Activated naive CD8-positive, alpha-beta T cell (primary cell): ENCODE measurements at regions not wholly inside any gene's neighbourhood (a gene's known extent, or its start where the extent isn't known, plus 50 kb on each side); places are given as distances from the start of the nearest gene placed in this dataset.
"Not testable (repeated sequence)": the region's sequence is repeated elsewhere in the genome, so short reads cannot be mapped to it uniquely, and the experiment has no call there.

ENCODE experiments used
- H3K27ac Mint-ChIP-seq: one replicate; pipeline ENCODE4 v1.8.0; 2021; ENCODE audit warnings: mixed read lengths
- H3K27me3 Mint-ChIP-seq: one replicate; pipeline ENCODE4 v1.8.0; 2021; ENCODE audit warnings: mixed read lengths
- H3K36me3 Mint-ChIP-seq: one replicate; pipeline ENCODE4 v1.8.0; 2021; ENCODE audit warnings: mixed read lengths
- H3K4me1 Mint-ChIP-seq: one replicate; pipeline ENCODE4 v1.8.0; 2021; ENCODE audit warnings: low read depth, mixed read lengths
- H3K4me3 Mint-ChIP-seq: one replicate; pipeline ENCODE4 v1.8.0; 2021; ENCODE audit warnings: mild to moderate bottlenecking, mixed read lengths
- H3K9me3 Mint-ChIP-seq: one replicate; pipeline ENCODE4 v1.8.0; 2021; ENCODE audit warnings: low read depth, mixed read lengths

DNA sequence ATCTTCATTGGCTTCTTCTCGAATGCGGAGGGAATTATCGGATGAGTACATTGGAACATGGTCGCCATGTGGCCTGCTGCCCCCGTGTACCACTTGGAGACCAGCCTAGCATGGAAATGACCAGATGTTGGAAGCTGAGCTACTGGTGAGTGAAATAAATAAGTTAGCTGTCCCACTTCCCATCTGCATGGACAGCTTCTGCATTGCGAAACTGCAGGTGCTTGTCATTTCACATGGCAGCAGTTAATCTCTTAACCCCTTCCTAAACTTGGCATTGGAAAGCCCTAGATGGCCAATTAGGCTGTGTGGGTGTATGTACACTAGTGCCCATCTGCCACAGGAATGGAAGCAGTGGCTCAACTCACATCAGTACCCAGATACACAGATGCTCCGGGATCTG lies 246.6 kb upstream of the IL12B start:
- no peaks in the 10 kb centered on the region for H3K4me1 Mint-ChIP-seq
- H3K36me3 Mint-ChIP-seq, result no peaks in the 10 kb centered on the region
- H3K27me3 Mint-ChIP-seq, result peaks cover 14% of the 10 kb centered on the region
- no peak overlapping the region for H3K27ac Mint-ChIP-seq
- H3K4me3 Mint-ChIP-seq, result no peak overlapping the region
- no peaks in the 10 kb centered on the region for H3K9me3 Mint-ChIP-seq

- H3K27ac Mint-ChIP-seq, result no peak overlapping the region
- H3K4me1 Mint-ChIP-seq, result no peaks in the 10 kb centered on the region
- peaks cover 5% of the 10 kb centered on the region for H3K27me3 Mint-ChIP-seq
- H3K36me3 Mint-ChIP-seq, result no peaks in the 10 kb centered on the region
- H3K4me3 Mint-ChIP-seq, result no peak overlapping the region
- H3K9me3 Mint-ChIP-seq, result no peaks in the 10 kb centered on the region
These were observed 251.4 kb upstream of the IL12B start for GRCh38 chr5:159581502-159582249.

DNA sequence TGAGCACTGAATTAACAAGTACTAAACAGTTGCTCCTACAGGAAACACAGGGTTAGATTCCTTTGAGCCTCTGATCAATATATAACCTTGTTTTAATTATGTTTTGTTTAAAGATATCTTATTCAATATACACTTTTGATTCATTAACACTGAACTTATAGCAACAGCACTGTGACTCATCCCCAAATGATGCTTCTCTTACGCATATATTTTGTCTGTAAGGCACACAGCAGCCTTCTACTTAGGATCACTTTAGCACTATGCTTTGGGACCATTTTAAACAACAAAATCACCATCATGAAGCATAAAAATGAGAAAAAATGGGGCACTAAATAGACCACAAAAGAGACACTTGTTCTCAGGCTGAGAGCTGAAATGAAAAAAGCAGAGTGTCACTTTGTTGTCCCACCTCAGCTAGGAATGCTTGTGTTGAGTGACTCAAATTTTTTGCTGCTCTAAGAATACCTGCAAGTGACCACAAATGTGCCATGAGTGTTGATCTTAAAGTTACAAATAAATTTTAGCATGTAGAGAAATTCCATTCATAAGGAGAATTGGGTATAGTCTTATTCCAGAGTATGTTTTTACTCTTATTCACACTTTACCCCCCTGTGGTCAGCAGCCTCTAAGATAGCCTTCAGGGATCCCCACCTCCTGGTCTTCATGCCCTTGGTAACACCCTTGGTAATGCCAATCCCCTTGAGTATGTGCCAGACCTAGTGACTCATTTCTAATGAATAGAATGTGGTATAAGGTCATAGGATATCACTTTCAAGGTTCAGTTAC lies 252.7 kb upstream of the IL12B start:
- Mint-ChIP-seq H3K36me3 (no peaks in the 10 kb centered on the region), H3K9me3 (no peaks in the 10 kb centered on the region), H3K27ac (no peak overlapping the region), H3K27me3 (peaks cover 4% of the 10 kb centered on the region), H3K4me1 (no peaks in the 10 kb centered on the region), H3K4me3 (no peak overlapping the region)

- Mint-ChIP-seq H3K36me3 (no peaks in the 10 kb centered on the region), H3K27ac (no peak overlapping the region), H3K27me3 (no peaks in the 10 kb centered on the region), H3K4me3 (no peak overlapping the region), H3K4me1 (no peaks in the 10 kb centered on the region), H3K9me3 (no peaks in the 10 kb centered on the region)
These were observed 256.6 kb upstream of the IL12B start for GRCh38 chr5:159586921-159587320.

- Mint-ChIP-seq H3K4me3 (no peak overlapping the region), H3K27me3 (no peaks in the 10 kb centered on the region), H3K36me3 (no peaks in the 10 kb centered on the region), H3K9me3 (no peaks in the 10 kb centered on the region), H3K27ac (no peak overlapping the region), H3K4me1 (no peaks in the 10 kb centered on the region)
These were observed 258.7 kb upstream of the IL12B start for GRCh38 chr5:159588941-159589340.

DNA sequence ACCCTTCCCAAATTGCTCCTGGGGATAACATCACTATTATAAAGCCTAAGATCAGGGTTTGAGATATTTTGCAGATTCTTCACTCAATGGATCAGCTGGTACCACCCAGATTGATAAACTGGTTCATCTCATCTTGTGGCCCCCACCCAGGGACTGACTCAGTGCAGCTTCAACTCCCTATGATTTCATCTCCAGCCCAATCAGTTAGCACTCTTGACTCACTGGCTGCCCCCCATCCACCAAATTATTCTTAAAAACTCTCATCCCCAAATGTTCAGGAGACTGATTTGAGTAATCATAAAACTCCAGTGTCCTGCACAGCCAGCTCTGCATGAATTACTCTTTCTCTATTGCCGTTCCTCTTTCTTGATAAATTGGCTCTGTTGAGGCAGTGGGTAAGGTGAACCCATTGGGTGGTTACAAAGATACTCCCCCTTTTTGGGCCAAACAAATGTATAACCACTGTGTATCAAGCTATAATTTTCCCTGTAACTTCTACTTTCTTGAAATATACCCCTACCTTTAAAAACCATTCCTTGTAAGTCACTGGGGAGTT lies 263.3 kb upstream of the IL12B start:
- H3K27ac Mint-ChIP-seq, result no peak overlapping the region
- no peaks in the 10 kb centered on the region for H3K4me1 Mint-ChIP-seq
- H3K9me3 Mint-ChIP-seq, result peaks cover 9% of the 10 kb centered on the region

GRCh38 chr5:159595561-159595960 lies 265.3 kb upstream of the IL12B start:
- not testable (repeated sequence) for H3K27ac Mint-ChIP-seq, H3K9me3 Mint-ChIP-seq, H3K4me1 Mint-ChIP-seq, H3K27me3 Mint-ChIP-seq, H3K4me3 Mint-ChIP-seq, H3K36me3 Mint-ChIP-seq

More for the DNA sequence above, 263.3 kb upstream of the IL12B start:
- Mint-ChIP-seq H3K27me3 (no peaks in the 10 kb centered on the region), H3K36me3 (peaks cover 7% of the 10 kb centered on the region), H3K4me3 (no peak overlapping the region)

- Mint-ChIP-seq H3K27ac (no peak overlapping the region), H3K4me1 (peaks cover 8% of the 10 kb centered on the region), H3K27me3 (no peaks in the 10 kb centered on the region), H3K9me3 (peaks cover 18% of the 10 kb centered on the region), H3K4me3 (no peak overlapping the region), H3K36me3 (peaks cover 13% of the 10 kb centered on the region)
These were observed 270.9 kb upstream of the IL12B start for GRCh38 chr5:159601216-159601615.

DNA sequence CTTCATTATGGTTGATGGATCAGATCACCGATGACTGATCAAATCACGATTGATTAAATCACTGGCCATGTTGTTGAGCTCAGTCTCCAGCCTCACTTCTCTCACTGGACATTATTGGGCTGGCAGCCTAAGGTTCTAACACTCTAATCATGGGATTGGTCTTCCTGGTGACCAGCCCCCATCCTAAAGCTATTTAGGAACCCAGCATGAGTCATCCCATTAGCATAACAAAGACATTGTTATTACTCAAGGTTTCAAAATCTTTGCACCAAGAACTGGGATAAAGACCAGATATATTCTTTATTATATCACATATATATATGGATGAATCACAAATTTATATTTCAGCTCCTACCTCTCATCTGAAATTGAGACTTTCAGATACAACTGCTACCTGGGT lies 272.1 kb upstream of the IL12B start:
- Mint-ChIP-seq H3K4me3 (no peak overlapping the region), H3K27me3 (no peaks in the 10 kb centered on the region), H3K9me3 (peaks cover 18% of the 10 kb centered on the region), H3K36me3 (peaks cover 9% of the 10 kb centered on the region), H3K27ac (no peak overlapping the region), H3K4me1 (peaks cover 19% of the 10 kb centered on the region)

DNA sequence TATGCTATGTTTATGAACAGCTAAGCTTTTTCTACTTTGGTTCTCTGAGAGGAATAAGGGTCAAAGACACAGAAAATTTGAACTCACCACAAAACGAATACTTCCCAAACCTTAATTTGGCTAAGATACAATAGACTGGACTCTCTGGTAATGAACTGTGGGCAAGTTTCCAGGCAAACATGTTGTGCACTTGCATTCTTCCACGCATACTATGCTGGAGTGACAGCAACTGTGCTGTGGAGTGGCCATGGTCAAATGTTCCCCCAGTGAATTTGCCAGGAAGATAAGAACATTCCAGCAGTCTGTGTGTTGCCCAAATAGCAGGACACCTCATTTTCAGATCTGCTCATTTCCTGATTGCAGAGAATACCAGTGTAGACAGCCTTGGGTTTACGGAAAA lies 275.3 kb upstream of the IL12B start:
- Mint-ChIP-seq H3K9me3 (peaks cover 18% of the 10 kb centered on the region), H3K36me3 (peaks cover 9% of the 10 kb centered on the region), H3K4me1 (peaks cover 28% of the 10 kb centered on the region), H3K4me3 (no peak overlapping the region), H3K27ac (no peak overlapping the region), H3K27me3 (no peaks in the 10 kb centered on the region)

DNA sequence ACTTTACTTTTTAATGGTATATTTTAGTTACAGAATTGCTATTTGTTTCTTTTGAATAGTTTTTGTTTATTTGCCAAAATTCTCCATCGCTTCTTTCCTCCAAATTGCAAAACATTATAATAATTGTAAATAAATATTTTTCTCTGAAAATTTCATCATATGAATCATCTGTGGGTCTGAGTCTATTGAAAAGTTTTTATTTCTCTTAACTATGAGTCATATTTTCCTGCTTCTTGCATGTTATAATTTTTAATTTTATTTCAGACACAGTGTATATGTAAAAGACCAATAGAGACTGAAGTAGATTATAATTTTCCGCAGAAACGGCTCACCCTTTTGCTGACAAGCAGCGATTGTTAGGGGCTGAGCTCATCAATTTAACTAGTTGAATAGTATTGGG lies 279.1 kb upstream of the IL12B start:
- Mint-ChIP-seq H3K9me3 (no peaks in the 10 kb centered on the region), H3K27me3 (peaks cover 4% of the 10 kb centered on the region), H3K4me3 (no peak overlapping the region), H3K27ac (peak overlapping the region; percentile 24), H3K4me1 (peaks cover 28% of the 10 kb centered on the region), H3K36me3 (no peaks in the 10 kb centered on the region)

DNA sequence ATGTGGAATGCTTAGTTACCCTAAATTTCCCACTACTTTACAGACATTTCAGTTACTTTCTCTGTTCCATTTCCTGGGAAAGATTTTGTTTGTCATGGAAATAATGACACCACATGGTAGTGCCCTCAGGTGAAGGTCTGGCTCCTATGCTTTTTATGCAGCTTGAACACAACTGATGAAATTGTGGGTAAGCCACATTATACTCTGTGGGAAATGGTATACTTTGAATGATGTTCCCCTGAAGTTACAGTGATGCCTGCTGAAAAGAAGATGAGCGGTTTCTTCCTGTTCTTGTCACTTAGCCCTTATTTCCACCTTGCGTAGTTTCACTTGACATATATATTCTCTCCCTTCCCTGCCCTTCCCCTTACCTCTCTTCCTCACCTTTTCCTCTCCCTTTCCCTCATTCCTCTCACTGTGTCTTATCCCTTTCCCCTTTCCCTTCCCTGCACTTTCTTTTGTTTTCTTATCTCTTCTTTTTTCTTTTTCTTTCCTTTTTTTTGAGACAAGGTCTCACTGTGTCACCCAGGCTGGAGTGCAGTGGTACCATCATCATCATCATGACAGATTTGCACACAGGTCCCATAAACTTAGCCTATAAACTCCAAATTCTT lies 280.8 kb upstream of the IL12B start:
- Mint-ChIP-seq H3K36me3 (no peaks in the 10 kb centered on the region), H3K4me3 (no peak overlapping the region)

GRCh38 chr5:159616952-159617351 lies 286.7 kb upstream of the IL12B start:
- H3K27ac Mint-ChIP-seq, result no peak overlapping the region
- no peaks in the 10 kb centered on the region for H3K9me3 Mint-ChIP-seq
- H3K36me3 Mint-ChIP-seq, result peaks cover 2% of the 10 kb centered on the region
- H3K27me3 Mint-ChIP-seq, result peaks cover 1% of the 10 kb centered on the region
- no peaks in the 10 kb centered on the region for H3K4me1 Mint-ChIP-seq
- no peak overlapping the region for H3K4me3 Mint-ChIP-seq

More for the DNA sequence above, 280.8 kb upstream of the IL12B start:
- Mint-ChIP-seq H3K27ac (peak overlapping the region; percentile 25), H3K27me3 (peaks cover 4% of the 10 kb centered on the region), H3K4me1 (peaks cover 28% of the 10 kb centered on the region), H3K9me3 (no peaks in the 10 kb centered on the region)

DNA sequence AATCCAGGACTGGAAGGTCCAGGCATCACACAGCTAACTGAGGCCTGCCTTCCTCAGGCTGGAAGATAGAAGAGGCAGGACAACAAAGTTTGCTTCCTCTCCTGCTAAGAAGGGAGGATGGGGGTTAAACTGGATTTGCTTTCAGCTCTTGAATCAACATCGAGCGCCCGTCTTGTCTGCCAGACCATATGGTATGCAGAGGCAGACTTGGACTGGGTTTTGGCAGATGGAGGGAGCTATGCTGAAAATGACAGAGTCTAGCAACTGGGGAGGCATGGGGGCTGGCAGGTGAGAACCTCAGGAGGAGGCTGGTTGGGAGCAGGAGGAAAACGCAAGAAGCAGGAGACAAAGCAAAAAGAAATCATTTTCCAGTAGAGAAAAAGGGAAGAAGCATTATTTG lies 289.5 kb upstream of the IL12B start:
- no peaks in the 10 kb centered on the region for H3K4me1 Mint-ChIP-seq
- no peak overlapping the region for H3K27ac Mint-ChIP-seq
- peaks cover 5% of the 10 kb centered on the region for H3K27me3 Mint-ChIP-seq
- H3K9me3 Mint-ChIP-seq, result peaks cover 9% of the 10 kb centered on the region
- H3K36me3 Mint-ChIP-seq, result peaks cover 10% of the 10 kb centered on the region
- no peak overlapping the region for H3K4me3 Mint-ChIP-seq
